SK-N-MC (cell line): ENCODE measurements at regions not wholly inside any gene's neighbourhood (a gene's known extent, or its start where the extent isn't known, plus 50 kb on each side); places are given as distances from the start of the nearest gene placed in this dataset.

Source experiments
- DNase-seq: peaks from one replicate; pipeline ENCODE4 v3.0.0-alpha.2; 2011; ENCODE audit warnings: low read depth, low spot score
- H3K27ac ChIP-seq: fragments of 200-600 bp; sonication (generic); 2 replicates; pipeline ENCODE4 v1.5.1; 2016; ENCODE audit warnings: mixed run types
- H3K36me3 ChIP-seq: fragments of 200-600 bp; sonication (generic); 2 replicates; pipeline ENCODE4 v1.6.1; 2017; ENCODE audit warnings: antibody characterized with exemption, low read length, mixed read lengths; ENCODE audit not compliant: insufficient read depth
- H3K4me3 ChIP-seq: fragments of 200-600 bp; sonication (generic); 2 replicates; pipeline ENCODE4 v1.5.1; 2016
- H3K9ac ChIP-seq: fragments of 200-600 bp; sonication (generic); 2 replicates; pipeline ENCODE4 v1.8.0; 2017; ENCODE audit warnings: mixed run types, mixed read lengths; ENCODE audit not compliant: insufficient read length
- H3K9me3 ChIP-seq: fragments of 200-600 bp; sonication (generic); 2 replicates; pipeline ENCODE4 v1.6.1; 2017; ENCODE audit warnings: low read depth, mild to moderate bottlenecking, antibody characterized with exemption, low read length, moderate library complexity, mixed read lengths
- EZH2 ChIP-seq: fragments of 200-600 bp; sonication (generic); IDR thresholded peaks from one replicate; pipeline ENCODE4 v1.6.1; 2017; ENCODE audit warnings: antibody characterized with exemption
- FOXP2 ChIP-seq: optimal IDR thresholded peaks from 2 replicates; pipeline ENCODE3; 2011; ENCODE audit warnings: mild to moderate bottlenecking, moderate library complexity; ENCODE audit not compliant: insufficient read depth; ENCODE audit errors: extremely low read length, control extremely low read depth
- POLR2AphosphoS5 ChIP-seq: IDR thresholded peaks from 2 replicates; pipeline ENCODE4 v1.6.1; 2012; ENCODE audit warnings: mild to moderate bottlenecking, low read depth, low read length, borderline replicate concordance

DNA sequence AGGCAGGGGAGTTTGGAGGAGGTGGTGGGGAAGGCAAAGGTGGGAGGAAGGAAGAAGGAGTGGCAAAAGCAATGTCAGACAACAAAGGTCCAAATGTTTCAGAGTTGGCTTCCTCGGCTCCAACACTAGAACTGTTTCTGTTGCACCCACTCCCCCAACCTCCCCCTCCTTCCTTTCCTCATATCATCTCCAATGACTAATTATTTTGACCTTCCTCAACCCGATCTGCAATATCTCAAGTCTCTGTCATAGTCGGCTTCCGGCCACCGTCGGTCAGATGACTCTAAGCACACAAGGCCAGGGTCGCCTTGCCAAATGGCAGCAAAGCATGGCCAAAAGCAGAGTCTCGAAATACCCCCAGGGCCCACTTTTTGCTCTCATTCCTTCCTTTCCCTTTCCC, 637.0 kb upstream of the TBX3 start:
- Histone ChIP-seq H3K4me3 (no peak overlapping the region), H3K36me3 (no peaks in the 10 kb centered on the region), H3K9me3 (no peaks in the 10 kb centered on the region), H3K27ac (no peak overlapping the region), H3K9ac (no peak overlapping the region)
- DNase-seq, result no peak
- TF ChIP-seq FOXP2, result no peak
- TF ChIP-seq POLR2AphosphoS5, result no peak
- TF ChIP-seq EZH2, result no peak

DNA sequence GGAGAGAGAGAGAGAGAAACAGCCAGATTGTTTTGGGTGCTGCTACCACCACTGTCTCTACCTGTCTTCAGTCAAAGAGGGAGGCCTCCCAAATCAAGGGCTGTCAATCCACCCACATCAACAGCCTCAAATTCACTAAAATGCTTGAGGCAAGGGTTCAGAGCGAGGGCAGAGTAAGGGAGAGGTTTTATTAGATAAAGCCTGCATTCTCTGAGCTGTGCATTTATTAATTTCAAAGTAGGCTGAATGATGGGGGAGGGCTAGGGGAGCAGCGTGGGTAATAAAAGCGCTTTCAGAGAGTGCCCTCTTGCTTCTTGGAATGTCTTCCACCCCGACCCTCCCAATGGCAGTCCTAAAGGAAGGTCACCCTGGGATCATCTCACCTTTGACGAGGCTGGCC, 636.5 kb upstream of the TBX3 start:
- Histone ChIP-seq H3K36me3 (no peaks in the 10 kb centered on the region), H3K27ac (no peak overlapping the region), H3K9me3 (no peaks in the 10 kb centered on the region), H3K9ac (no peak overlapping the region), H3K4me3 (no peak overlapping the region)
- no peak for TF ChIP-seq POLR2AphosphoS5
- TF ChIP-seq FOXP2, result no peak
- TF ChIP-seq EZH2, result no peak
- no peak for DNase-seq

DNA sequence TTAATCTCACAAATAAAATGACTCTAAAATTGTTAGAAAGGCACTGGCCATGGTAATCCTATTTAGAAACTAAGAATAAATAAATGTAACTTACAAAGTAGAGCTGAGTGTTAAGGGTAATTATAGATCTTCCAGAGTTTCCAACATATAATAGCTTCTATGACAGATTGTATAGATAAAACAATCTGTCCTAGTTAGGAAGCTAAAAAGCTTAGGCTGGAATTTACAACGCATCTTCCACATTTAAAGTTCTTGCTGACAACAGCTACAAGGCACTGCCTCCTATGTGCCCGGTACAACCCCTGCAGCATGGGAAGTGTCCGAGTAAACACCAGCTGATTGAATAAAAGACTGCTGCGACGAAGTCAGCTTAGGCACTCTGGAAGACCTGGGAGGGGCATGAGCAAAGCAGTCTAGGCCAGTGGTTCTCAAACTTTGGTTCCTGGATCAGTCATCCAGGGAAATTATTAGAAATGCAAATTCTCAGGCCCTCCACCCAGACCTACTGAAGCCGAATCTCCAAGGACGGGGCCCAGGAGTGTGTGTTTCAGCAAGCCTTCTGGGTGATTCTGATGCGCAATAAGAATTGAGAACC, 635.6 kb upstream of the TBX3 start:
- TF ChIP-seq POLR2AphosphoS5 (no peak), FOXP2 (no peak), EZH2 (no peak)
- no peaks in the 10 kb centered on the region for H3K9me3 ChIP-seq
- no peaks in the 10 kb centered on the region for H3K36me3 ChIP-seq
- no peak overlapping the region for H3K4me3 ChIP-seq
- no peak overlapping the region for H3K9ac ChIP-seq
- no peak overlapping the region for H3K27ac ChIP-seq
- no peak for DNase-seq

DNA sequence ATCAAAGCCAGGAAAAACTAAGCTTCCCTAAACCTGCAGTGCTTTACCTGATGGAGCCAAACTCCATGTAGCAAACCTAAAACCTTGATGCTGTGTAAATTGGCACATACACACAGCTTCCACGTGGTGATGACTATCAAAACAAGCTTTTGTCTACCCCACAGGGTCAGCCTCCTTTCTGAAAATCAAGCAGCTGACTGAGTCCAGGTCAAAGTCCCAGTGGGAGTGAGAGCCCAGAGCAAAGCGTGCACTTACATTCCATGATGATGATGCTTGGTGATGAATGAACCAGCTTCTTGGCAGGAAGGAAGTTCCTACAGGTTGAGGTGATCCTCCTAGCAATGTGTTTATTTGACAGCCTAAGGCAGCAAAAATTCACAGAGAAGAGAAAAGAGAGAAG, 630.0 kb upstream of the TBX3 start:
- no peak for TF ChIP-seq FOXP2
- TF ChIP-seq EZH2, result no peak
- no peak for TF ChIP-seq POLR2AphosphoS5
- no peaks in the 10 kb centered on the region for H3K36me3 ChIP-seq
- no peak overlapping the region for H3K27ac ChIP-seq
- H3K4me3 ChIP-seq, result no peak overlapping the region
- H3K9ac ChIP-seq, result no peak overlapping the region
- no peak for DNase-seq
- H3K9me3 ChIP-seq, result no peaks in the 10 kb centered on the region

DNA sequence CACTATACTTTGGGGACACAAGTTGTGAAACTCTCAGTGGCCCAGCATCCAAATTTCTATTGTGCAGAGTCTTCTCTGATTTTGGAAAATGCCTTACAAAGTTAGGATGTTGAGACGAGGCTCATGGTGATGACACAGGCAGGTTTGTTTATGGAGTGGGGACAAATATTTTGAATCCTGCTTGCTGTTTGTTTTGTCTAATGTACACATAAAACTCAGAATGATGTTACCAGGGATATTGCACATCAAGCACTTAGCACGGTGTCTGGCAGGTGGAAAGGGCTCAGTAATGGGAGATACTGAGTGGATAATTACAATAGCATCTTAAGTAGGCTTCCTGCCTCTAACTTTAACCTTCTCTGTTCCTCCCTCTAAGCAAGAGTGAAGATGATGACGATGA, 628.9 kb upstream of the TBX3 start:
- DNase-seq, result no peak
- H3K4me3 ChIP-seq, result no peak overlapping the region
- no peaks in the 10 kb centered on the region for H3K36me3 ChIP-seq
- TF ChIP-seq FOXP2 (no peak), EZH2 (no peak), POLR2AphosphoS5 (no peak)
- H3K9ac ChIP-seq, result no peak overlapping the region
- no peaks in the 10 kb centered on the region for H3K9me3 ChIP-seq
- no peak overlapping the region for H3K27ac ChIP-seq

DNA sequence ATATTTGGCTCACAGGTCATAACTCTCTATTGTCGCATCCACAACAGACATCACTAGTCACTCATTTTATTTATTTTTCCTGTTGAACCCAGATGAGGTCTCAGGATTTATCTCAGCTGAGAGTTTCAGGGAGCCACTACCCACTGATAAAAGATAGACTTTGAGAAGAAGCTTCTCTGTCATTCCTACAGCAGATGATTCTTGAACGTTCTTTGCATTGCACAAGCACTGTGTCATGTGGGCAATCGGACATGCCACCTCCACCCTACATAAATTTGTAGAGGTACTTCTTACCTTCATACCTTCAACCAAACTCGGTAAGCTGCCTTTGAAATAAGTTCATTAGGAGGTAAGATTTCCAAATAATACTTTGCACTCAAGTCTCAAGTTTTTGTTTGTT, 627.9 kb upstream of the TBX3 start:
- Histone ChIP-seq H3K27ac (no peak overlapping the region), H3K36me3 (no peaks in the 10 kb centered on the region), H3K9me3 (no peaks in the 10 kb centered on the region), H3K4me3 (no peak overlapping the region), H3K9ac (no peak overlapping the region)
- TF ChIP-seq EZH2, result no peak
- DNase-seq, result no peak

DNA sequence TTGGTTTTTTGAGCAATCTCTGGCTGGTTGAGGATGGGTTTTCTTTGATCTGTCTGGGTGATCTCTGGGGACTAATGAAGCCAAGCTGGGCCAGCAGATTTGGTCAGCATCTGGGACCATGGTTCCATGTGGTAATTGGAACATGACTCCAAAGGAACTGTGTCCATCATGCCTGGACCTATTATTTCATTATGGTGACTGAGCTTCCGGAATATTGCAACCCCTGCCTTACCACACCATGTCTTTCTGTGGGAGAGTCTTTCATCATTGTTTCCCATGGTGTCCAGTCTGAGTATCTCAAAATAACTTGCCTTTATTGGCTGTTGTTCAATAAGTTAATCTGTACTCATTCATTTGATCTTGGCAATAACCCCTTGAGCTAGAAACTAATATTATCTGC, 624.9 kb upstream of the TBX3 start:
- no peak overlapping the region for H3K4me3 ChIP-seq
- no peaks in the 10 kb centered on the region for H3K9me3 ChIP-seq
- no peak overlapping the region for H3K27ac ChIP-seq
- no peak for DNase-seq
- no peaks in the 10 kb centered on the region for H3K36me3 ChIP-seq
- TF ChIP-seq POLR2AphosphoS5, result no peak
- TF ChIP-seq FOXP2, result no peak
- no peak for TF ChIP-seq EZH2
- H3K9ac ChIP-seq, result no peak overlapping the region

DNA sequence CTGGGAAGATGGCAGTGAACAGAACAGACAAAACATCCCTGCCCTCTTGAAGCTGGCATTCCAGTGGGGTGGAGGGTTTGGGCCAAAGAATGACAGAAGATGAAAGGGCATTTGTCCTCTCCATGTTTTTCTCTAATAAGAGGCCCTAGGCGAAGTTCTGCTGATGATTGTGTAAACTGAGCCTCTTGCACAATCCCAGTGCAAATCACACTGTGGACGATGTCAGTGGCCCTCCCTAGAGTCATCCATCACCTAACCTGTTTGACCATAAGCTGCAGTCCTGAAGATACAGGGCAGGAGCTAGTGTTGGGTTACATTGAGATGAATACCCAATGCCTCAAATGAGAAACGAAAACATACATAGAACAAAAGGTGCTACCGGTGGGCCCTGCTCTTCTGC, 622.4 kb upstream of the TBX3 start:
- H3K4me3 ChIP-seq, result no peak overlapping the region
- TF ChIP-seq FOXP2 (no peak), POLR2AphosphoS5 (no peak), EZH2 (no peak)
- H3K27ac ChIP-seq, result no peak overlapping the region
- no peaks in the 10 kb centered on the region for H3K9me3 ChIP-seq
- no peak for DNase-seq
- H3K9ac ChIP-seq, result no peak overlapping the region
- H3K36me3 ChIP-seq, result no peaks in the 10 kb centered on the region

DNA sequence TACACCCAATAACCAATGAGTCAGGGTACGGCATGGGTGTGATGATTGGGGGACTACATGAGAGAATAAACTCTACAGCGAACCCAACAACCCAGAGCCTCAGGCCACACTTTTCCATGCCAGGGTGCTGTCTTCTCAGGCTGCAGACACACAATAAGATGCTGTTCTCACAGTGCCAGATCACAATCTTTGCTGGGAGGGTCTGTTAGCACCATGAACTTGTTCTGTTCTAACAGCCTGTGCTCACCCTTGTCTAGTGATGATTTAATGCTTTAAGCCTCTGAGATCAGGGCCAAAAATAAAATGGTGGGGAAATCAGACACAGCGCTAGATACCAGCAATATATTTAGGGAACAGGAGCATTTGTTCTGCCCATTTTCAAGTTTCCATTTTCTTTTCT, 621.9 kb upstream of the TBX3 start:
- Histone ChIP-seq H3K9me3 (no peaks in the 10 kb centered on the region), H3K36me3 (no peaks in the 10 kb centered on the region), H3K9ac (no peak overlapping the region), H3K27ac (no peak overlapping the region), H3K4me3 (no peak overlapping the region)
- TF ChIP-seq EZH2, result no peak
- no peak for TF ChIP-seq POLR2AphosphoS5
- TF ChIP-seq FOXP2, result no peak
- no peak for DNase-seq

DNA sequence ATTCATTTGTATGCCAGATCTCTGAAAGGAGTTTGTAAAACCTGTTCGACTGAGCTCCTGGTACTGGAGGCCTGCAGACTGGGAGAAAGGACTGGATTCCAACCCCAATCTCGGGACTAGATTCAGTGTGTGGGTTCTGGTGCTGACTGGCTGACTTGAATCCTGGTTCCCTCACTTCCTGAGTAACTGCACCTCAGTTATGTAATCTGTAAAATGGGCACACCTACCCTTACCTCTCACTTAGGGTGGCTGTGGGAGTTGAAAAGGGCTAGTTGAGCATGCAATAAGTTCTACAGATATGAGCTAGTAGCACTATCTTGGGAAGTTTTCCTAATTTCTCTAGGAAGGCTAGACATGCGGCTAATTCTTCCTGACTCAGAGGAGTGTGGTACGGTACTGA, 621.3 kb upstream of the TBX3 start:
- Histone ChIP-seq H3K9me3 (no peaks in the 10 kb centered on the region), H3K27ac (no peak overlapping the region), H3K9ac (no peak overlapping the region), H3K4me3 (no peak overlapping the region), H3K36me3 (no peaks in the 10 kb centered on the region)
- no peak for TF ChIP-seq FOXP2
- TF ChIP-seq POLR2AphosphoS5, result no peak
- TF ChIP-seq EZH2, result no peak
- DNase-seq, result no peak
